ENCODE measurements at regions not wholly inside any gene's neighbourhood (a gene's known extent, or its start where the extent isn't known, plus 50 kb on each side); places are given as distances from the start of the nearest gene placed in this dataset.

DNA sequence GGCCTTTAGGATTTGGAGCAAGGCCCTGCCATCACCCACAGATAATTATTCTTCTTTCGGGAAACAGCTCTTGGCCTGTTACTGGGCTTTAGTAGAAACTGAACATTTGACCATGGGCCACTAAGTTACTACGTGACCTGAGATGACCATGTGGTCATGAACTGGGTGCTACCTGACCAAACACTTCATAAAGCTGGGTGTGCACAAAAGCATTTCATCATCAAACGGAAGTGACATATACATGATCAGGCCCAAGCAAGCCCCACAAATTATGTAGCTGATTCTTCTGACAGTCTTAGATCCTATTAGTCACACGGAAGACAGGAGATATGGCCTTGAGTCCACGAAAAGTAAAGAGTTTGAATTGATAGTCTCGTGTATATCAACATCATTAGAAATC, 130.9 kb upstream of the FBN2 start:
- H3K36me3 Mint-ChIP-seq (ENCODE audit: low read depth, unreplicated experiment): no peaks in the 10 kb centered on the region
- no peaks in the 10 kb centered on the region for H3K9me3 Mint-ChIP-seq (ENCODE audit: unreplicated experiment)
- DNase-seq (ENCODE audit: low spot score): no peak
- TF ChIP-seq, protein P1, sequence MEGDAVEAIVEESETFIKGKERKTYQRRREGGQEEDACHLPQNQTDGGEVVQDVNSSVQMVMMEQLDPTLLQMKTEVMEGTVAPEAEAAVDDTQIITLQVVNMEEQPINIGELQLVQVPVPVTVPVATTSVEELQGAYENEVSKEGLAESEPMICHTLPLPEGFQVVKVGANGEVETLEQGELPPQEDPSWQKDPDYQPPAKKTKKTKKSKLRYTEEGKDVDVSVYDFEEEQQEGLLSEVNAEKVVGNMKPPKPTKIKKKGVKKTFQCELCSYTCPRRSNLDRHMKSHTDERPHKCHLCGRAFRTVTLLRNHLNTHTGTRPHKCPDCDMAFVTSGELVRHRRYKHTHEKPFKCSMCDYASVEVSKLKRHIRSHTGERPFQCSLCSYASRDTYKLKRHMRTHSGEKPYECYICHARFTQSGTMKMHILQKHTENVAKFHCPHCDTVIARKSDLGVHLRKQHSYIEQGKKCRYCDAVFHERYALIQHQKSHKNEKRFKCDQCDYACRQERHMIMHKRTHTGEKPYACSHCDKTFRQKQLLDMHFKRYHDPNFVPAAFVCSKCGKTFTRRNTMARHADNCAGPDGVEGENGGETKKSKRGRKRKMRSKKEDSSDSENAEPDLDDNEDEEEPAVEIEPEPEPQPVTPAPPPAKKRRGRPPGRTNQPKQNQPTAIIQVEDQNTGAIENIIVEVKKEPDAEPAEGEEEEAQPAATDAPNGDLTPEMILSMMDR (IDR thresholded peaks at IDR 0.05; ENCODE audit: unreplicated experiment): no peak
- H3K4me3 Mint-ChIP-seq (ENCODE audit: unreplicated experiment): no peak overlapping the region
- H3K27ac Mint-ChIP-seq (ENCODE audit: unreplicated experiment): no peak overlapping the region
- H3K27me3 Mint-ChIP-seq (ENCODE audit: unreplicated experiment): peaks cover 2% of the 10 kb centered on the region
- peaks cover 3% of the 10 kb centered on the region for H3K4me1 Mint-ChIP-seq (ENCODE audit: unreplicated experiment)

DNA sequence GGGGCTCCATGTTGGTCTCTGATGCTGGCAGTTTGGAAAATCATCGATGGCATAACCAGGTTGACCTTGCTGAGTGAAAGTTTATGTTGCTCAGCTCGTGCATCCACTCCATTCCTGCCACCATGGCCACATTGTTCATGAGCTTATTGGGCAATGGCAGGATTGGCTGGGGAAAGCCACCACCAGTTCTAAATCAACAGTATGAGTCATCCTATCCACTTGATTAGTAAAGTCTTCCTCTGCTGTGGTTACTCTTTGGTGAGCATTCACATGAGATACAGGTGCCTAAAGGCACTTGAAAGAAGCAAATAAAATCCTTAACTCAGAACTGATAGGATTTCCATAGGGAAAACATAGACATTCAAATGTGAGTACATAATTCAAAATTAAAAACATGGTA, 131.8 kb upstream of the FBN2 start:
- Mint-ChIP-seq H3K36me3 (ENCODE audit: low read depth, unreplicated experiment) (no peaks in the 10 kb centered on the region), H3K9me3 (ENCODE audit: unreplicated experiment) (no peaks in the 10 kb centered on the region), H3K4me1 (ENCODE audit: unreplicated experiment) (peaks cover 3% of the 10 kb centered on the region), H3K27me3 (ENCODE audit: unreplicated experiment) (peaks cover 2% of the 10 kb centered on the region), H3K27ac (ENCODE audit: unreplicated experiment) (no peak overlapping the region), H3K4me3 (ENCODE audit: unreplicated experiment) (no peak overlapping the region)
- no peak for DNase-seq (ENCODE audit: low spot score)
- TF ChIP-seq, protein P1 (IDR thresholded peaks at IDR 0.05; ENCODE audit: unreplicated experiment): no peak

DNA sequence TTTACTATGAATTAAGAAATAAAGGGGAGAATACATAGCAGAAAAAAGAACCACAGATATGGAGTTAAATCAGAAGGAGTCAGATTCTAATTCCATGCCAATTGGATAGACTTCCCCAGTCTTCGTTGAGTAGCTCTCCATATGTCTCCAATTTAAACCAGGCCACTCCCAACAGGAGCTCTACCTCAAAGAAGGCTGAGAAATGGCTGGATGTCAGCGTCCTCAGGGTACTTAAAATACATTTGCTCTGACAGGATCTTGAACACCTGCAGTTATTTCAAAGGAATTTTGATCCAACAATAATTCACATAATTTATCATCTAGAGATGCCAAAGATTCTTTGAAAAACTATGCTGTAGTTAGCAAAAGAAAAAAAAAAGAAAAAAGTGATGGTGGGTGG, 133.9 kb upstream of the FBN2 start:
- no peak for DNase-seq (ENCODE audit: low spot score)
- TF ChIP-seq, protein P1 (IDR thresholded peaks at IDR 0.05; ENCODE audit: unreplicated experiment): no peak
- H3K4me3 Mint-ChIP-seq (ENCODE audit: unreplicated experiment): no peak overlapping the region
- no peak overlapping the region for H3K27ac Mint-ChIP-seq (ENCODE audit: unreplicated experiment)
- no peaks in the 10 kb centered on the region for H3K9me3 Mint-ChIP-seq (ENCODE audit: unreplicated experiment)
- H3K27me3 Mint-ChIP-seq (ENCODE audit: unreplicated experiment): peaks cover 2% of the 10 kb centered on the region
- no peaks in the 10 kb centered on the region for H3K36me3 Mint-ChIP-seq (ENCODE audit: low read depth, unreplicated experiment)
- peaks cover 3% of the 10 kb centered on the region for H3K4me1 Mint-ChIP-seq (ENCODE audit: unreplicated experiment)

DNA sequence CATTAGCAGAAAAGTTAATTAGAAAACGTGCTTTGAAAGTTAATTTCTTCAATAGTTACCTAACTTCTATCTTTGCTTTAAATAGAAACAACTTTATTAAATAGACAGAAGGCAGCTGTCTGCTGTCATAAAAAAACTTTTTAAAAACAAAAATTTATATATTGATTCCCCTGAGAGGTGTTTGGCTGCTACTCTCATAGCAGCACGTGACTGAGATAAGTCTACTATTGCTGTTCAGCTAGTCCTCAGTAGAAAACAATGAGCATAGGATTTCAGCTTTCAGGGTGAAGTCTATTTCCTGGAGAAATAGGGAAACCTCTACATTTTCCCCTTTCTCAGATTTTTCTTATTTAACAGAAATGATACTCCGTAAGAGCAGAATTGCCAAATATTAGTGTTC, 135.0 kb upstream of the FBN2 start:
- Mint-ChIP-seq H3K9me3 (ENCODE audit: unreplicated experiment) (no peaks in the 10 kb centered on the region), H3K27ac (ENCODE audit: unreplicated experiment) (no peak overlapping the region), H3K36me3 (ENCODE audit: low read depth, unreplicated experiment) (no peaks in the 10 kb centered on the region), H3K4me3 (ENCODE audit: unreplicated experiment) (no peak overlapping the region), H3K4me1 (ENCODE audit: unreplicated experiment) (peaks cover 3% of the 10 kb centered on the region), H3K27me3 (ENCODE audit: unreplicated experiment) (peaks cover 2% of the 10 kb centered on the region)
- no peak for DNase-seq (ENCODE audit: low spot score)
- TF ChIP-seq, protein P1 (IDR thresholded peaks at IDR 0.05; ENCODE audit: unreplicated experiment): no peak

DNA sequence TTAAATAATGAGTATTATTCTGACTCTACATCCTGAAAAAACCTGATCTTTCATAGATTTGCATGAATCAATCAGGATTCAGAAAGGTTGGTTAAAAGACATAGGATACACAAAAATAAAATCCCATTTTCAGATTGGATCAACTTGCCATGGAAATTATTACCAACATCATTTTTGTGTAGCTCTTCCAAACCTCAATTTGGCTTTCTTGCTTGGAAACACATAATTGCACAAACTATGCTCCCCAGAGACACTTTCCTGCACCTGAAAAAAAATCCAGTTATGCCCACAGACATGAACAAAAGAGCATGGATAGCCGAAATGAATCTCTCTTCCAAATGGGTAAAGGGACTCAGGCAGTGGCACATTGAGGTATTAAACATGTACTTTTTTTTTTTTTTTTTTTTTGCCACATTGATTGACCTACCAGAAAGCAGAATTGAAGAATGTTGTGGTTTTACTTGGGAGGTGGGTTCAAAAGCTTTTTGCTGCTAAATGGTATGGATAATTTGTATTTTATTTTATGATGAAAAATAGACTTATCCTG, 135.4 kb upstream of the FBN2 start:
- TF ChIP-seq, protein P1 (IDR thresholded peaks at IDR 0.05; ENCODE audit: unreplicated experiment): no peak
- H3K9me3 Mint-ChIP-seq (ENCODE audit: unreplicated experiment): no peaks in the 10 kb centered on the region
- no peak for DNase-seq (ENCODE audit: low spot score)
- peaks cover 3% of the 10 kb centered on the region for H3K4me1 Mint-ChIP-seq (ENCODE audit: unreplicated experiment)
- no peak overlapping the region for H3K27ac Mint-ChIP-seq (ENCODE audit: unreplicated experiment)
- H3K36me3 Mint-ChIP-seq (ENCODE audit: low read depth, unreplicated experiment): no peaks in the 10 kb centered on the region
- peaks cover 2% of the 10 kb centered on the region for H3K27me3 Mint-ChIP-seq (ENCODE audit: unreplicated experiment)
- no peak overlapping the region for H3K4me3 Mint-ChIP-seq (ENCODE audit: unreplicated experiment)
